ENCODE measurements at regions not wholly inside any gene's neighbourhood (a gene's known extent, or its start where the extent isn't known, plus 50 kb on each side); places are given as distances from the start of the nearest gene placed in this dataset.
A peak's percentile ranks its signal among the peaks of the same experiment; 100 is the strongest.

DNA sequence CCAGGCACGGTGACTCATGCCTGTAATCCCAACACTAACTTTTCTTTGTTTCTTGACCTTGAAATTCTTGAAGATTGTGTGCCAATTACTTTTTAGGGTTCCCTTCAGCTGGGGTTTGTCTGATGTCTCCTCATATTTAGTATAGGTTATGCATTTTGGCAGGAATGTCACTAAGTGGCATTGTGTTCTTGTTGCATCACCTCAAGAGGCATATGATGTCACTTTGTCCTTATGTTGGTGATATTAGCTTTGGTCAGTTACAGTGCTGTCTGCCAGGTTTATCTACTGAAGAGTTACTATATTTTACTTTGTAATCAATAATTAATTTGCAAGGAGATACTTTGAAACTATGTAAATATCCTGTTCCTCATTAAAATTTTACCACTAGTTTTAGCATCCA is 61.0 kb upstream of the BTG1 start:
- Histone ChIP-seq H3K27me3 (ENCODE audit: insufficient read depth, low read length, poor library complexity, severe bottlenecking) (no peaks in the 10 kb centered on the region), H3K9me3 (ENCODE audit: low read length) (no peaks in the 10 kb centered on the region), H3K4me3 (ENCODE audit: low read length) (no peak overlapping the region), H3K4me1 (ENCODE audit: insufficient read depth, low read length) (peaks cover 30% of the 10 kb centered on the region), H3K36me3 (ENCODE audit: insufficient read depth, low read length) (no peaks in the 10 kb centered on the region), H3K27ac (ENCODE audit: low read depth, low read length) (no peak overlapping the region)
- Mint-ChIP-seq H3K27ac (no peak overlapping the region), H3K4me3 (peak overlapping the region in 1 of 7 donors; percentile 22), H3K9me3 (peaks cover 0 to under 1% (median 0%) of the 10 kb centered on the region in 5 donors), H3K36me3 (peaks cover 0 to 3% (median under 1%) of the 10 kb centered on the region in 3 donors), H3K27me3 (no peaks in the 10 kb centered on the region), H3K4me1 (peaks cover 27 to 29% (median 29%) of the 10 kb centered on the region in 3 donors)
- CTCF ChIA-PET: interaction anchor here (1.2 kb wide), 1 partner anchor 364 kb away, joined by 4 read pairs; no protein-coding TSS in a partner anchor
- POLR2A ChIA-PET: no interaction called here
- no peak for DNase-seq

GRCh38 chr12:92206011-92206410 is 60.4 kb upstream of the BTG1 start:
- H3K36me3 ChIP-seq (ENCODE audit: insufficient read depth, low read length): no peaks in the 10 kb centered on the region
- ChIA-PET CTCF (interaction anchor here (1.2 kb wide), 1 partner anchor 364 kb away, joined by 4 read pairs; no protein-coding TSS in a partner anchor), POLR2A (no interaction called here)
- H3K27me3 ChIP-seq (ENCODE audit: insufficient read depth, low read length, poor library complexity, severe bottlenecking): no peaks in the 10 kb centered on the region
- Mint-ChIP-seq H3K27ac (no peak overlapping the region), H3K4me3 (no peak overlapping the region), H3K4me1 (peaks cover 27 to 29% (median 29%) of the 10 kb centered on the region in 3 donors), H3K27me3 (no peaks in the 10 kb centered on the region), H3K9me3 (no peaks in the 10 kb centered on the region), H3K36me3 (no peaks in the 10 kb centered on the region)
- H3K27ac ChIP-seq (ENCODE audit: low read depth, low read length): no peak overlapping the region
- no peaks in the 10 kb centered on the region for H3K9me3 ChIP-seq (ENCODE audit: low read length)
- DNase-seq: no peak
- H3K4me3 ChIP-seq (ENCODE audit: low read length): no peak overlapping the region
- peaks cover 30% of the 10 kb centered on the region for H3K4me1 ChIP-seq (ENCODE audit: insufficient read depth, low read length)

- H3K4me3 ChIP-seq (ENCODE audit: low read length): no peak overlapping the region
- H3K9me3 Mint-ChIP-seq: no peaks in the 10 kb centered on the region
- POLR2A ChIA-PET: no interaction called here
- no peak overlapping the region for H3K27ac Mint-ChIP-seq
- peaks cover 0 to 21% (median 0%) of the 10 kb centered on the region in 3 donors for H3K36me3 Mint-ChIP-seq
- H3K27ac ChIP-seq (ENCODE audit: low read depth, low read length): no peak overlapping the region
- DNase-seq: no peak
- H3K9me3 ChIP-seq (ENCODE audit: low read length): no peaks in the 10 kb centered on the region
- no peaks in the 10 kb centered on the region for H3K27me3 ChIP-seq (ENCODE audit: insufficient read depth, low read length, poor library complexity, severe bottlenecking)
- peaks cover 0 to 1% (median 0%) of the 10 kb centered on the region in 3 donors for H3K4me1 Mint-ChIP-seq
- H3K4me1 ChIP-seq (ENCODE audit: insufficient read depth, low read length): no peaks in the 10 kb centered on the region
- CTCF ChIA-PET: interaction anchor here (0.8 kb wide), 1 partner anchor 13 kb away, joined by 3 read pairs; no protein-coding TSS in a partner anchor
- H3K36me3 ChIP-seq (ENCODE audit: insufficient read depth, low read length): no peaks in the 10 kb centered on the region
- H3K27me3 Mint-ChIP-seq: no peaks in the 10 kb centered on the region
- no peak overlapping the region for H3K4me3 Mint-ChIP-seq
Measured at GRCh38 chr12:92199819-92200576, 54.4 kb upstream of the BTG1 start.

DNA sequence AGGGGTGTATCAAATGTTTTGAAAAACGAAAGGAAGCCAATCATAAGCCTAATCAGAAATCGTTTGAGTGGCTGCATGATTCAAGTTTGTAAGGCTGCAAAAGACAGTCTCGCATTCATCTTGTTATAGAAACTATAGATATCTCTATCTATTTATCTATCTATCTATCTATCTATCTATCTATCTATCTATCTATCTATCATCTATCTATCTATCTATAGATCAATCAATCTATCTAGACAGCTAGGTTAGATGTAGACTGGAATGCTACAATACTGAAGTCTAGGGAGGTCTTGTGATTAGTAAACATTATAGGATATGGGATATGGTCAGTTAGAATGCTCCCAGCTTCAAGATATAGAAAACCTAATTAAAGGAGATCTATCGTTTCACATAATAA is 52.2 kb upstream of the BTG1 start:
- H3K4me1 ChIP-seq (ENCODE audit: insufficient read depth, low read length): no peaks in the 10 kb centered on the region
- Mint-ChIP-seq H3K9me3 (no peaks in the 10 kb centered on the region), H3K36me3 (peaks cover 0 to 21% (median 0%) of the 10 kb centered on the region in 3 donors), H3K27me3 (no peaks in the 10 kb centered on the region), H3K4me1 (peaks cover 0 to 1% (median 0%) of the 10 kb centered on the region in 3 donors), H3K27ac (no peak overlapping the region), H3K4me3 (no peak overlapping the region)
- H3K36me3 ChIP-seq (ENCODE audit: insufficient read depth, low read length): no peaks in the 10 kb centered on the region
- CTCF ChIA-PET: interaction anchor here (1.0 to 1.9 kb wide), 3 partner anchors 11 to 210 kb away, joined by 3 to 4 read pairs (median 3); no protein-coding TSS in a partner anchor
- H3K27me3 ChIP-seq (ENCODE audit: insufficient read depth, low read length, poor library complexity, severe bottlenecking): no peaks in the 10 kb centered on the region
- no peak overlapping the region for H3K27ac ChIP-seq (ENCODE audit: low read depth, low read length)
- H3K4me3 ChIP-seq (ENCODE audit: low read length): no peak overlapping the region
- POLR2A ChIA-PET: no interaction called here
- no peak for DNase-seq
- H3K9me3 ChIP-seq (ENCODE audit: low read length): no peaks in the 10 kb centered on the region

GRCh38 chr12:92196368-92196767 is 50.7 kb upstream of the BTG1 start:
- Mint-ChIP-seq H3K27me3 (no peaks in the 10 kb centered on the region), H3K27ac (no peak overlapping the region), H3K4me3 (no peak overlapping the region), H3K36me3 (peaks cover 0 to 21% (median 0%) of the 10 kb centered on the region in 3 donors), H3K4me1 (peaks cover 0 to 3% (median 0%) of the 10 kb centered on the region in 3 donors), H3K9me3 (no peaks in the 10 kb centered on the region)
- Histone ChIP-seq H3K4me3 (ENCODE audit: low read length) (no peak overlapping the region), H3K27ac (ENCODE audit: low read depth, low read length) (no peak overlapping the region), H3K9me3 (ENCODE audit: low read length) (no peaks in the 10 kb centered on the region), H3K36me3 (ENCODE audit: insufficient read depth, low read length) (no peaks in the 10 kb centered on the region), H3K27me3 (ENCODE audit: insufficient read depth, low read length, poor library complexity, severe bottlenecking) (no peaks in the 10 kb centered on the region), H3K4me1 (ENCODE audit: insufficient read depth, low read length) (no peaks in the 10 kb centered on the region)
- DNase-seq: no peak
- ChIA-PET POLR2A (no interaction called here), CTCF (no interaction called here)

Measured in CD8-positive, alpha-beta memory T cell (primary cell).